Vagina (tissue), 2 donors: ENCODE measurements at regions not wholly inside any gene's neighbourhood (a gene's known extent, or its start where the extent isn't known, plus 50 kb on each side); places are given as distances from the start of the nearest gene placed in this dataset.

Experiments
- DNase-seq, 2 donors: peaks; one replicate each; pipeline ENCODE4 v3.0.0-alpha.2; 2017; ENCODE audit errors: extremely low spot score in 2 of 2
- H3K27ac ChIP-seq: fragments of 200-600 bp; sonication (generic); one replicate; pipeline ENCODE4 v1.5.1; 2019
- H3K27me3 ChIP-seq: fragments of 200-600 bp; sonication (generic); one replicate; pipeline ENCODE4 v1.5.1; 2019
- H3K36me3 ChIP-seq, 2 donors: fragments of 200-600 bp; sonication (generic); one replicate each; pipeline ENCODE4 v1.5.1; 2017 to 2019
- H3K4me1 ChIP-seq: fragments of 200-600 bp; sonication (generic); one replicate; pipeline ENCODE4 v1.5.1; 2019
- H3K4me3 ChIP-seq, 2 donors: fragments of 200-600 bp; sonication (generic); 1 replicate in 1 of 2; 2 replicates in 1 of 2; pipeline ENCODE4 v1.5.1; 2016 to 2019
- H3K9me3 ChIP-seq: fragments of 200-600 bp; sonication (generic); one replicate; pipeline ENCODE4 v1.5.1; 2019
- CTCF ChIP-seq, 3 experiments: fragments of 450-650 bp in 2 of 3; fragments of 200-600 bp in 1 of 3; sonication (generic) in 1 of 3; IDR thresholded peaks; one replicate each; pipeline ENCODE4 v1.5.1; 2017 to 2019; ENCODE audit warnings: antibody characterized with exemption in 3 of 3, mild to moderate bottlenecking in 2 of 3, moderate library complexity in 2 of 3
- POLR2A ChIP-seq, 2 donors: fragments of 450-650 bp; IDR thresholded peaks; one replicate each; pipeline ENCODE4 v1.6.1; 2017; ENCODE audit warnings: antibody characterized with exemption in 2 of 2, mild to moderate bottlenecking in 2 of 2, moderate library complexity in 2 of 2
- POLR2AphosphoS5 ChIP-seq, 2 donors: sonication (generic); formaldehyde crosslinking; IDR thresholded peaks; one replicate each; pipeline ENCODE4 v1.9.0; 2017; ENCODE audit warnings: antibody characterized with exemption in 2 of 2, mild to moderate bottlenecking in 2 of 2, low read depth in 1 of 2; ENCODE audit not compliant: insufficient read depth in 1 of 2
- intact Hi-C: fragments of 100-400 bp; cut with DNase I; formaldehyde crosslinking; loops from one replicate; pipeline ENCODE4 v1.15.1; 2023

GRCh38 chr10:125605167-125605566 lies 77.8 kb downstream of the TEX36 start:
- Histone ChIP-seq H3K36me3 (no peaks in the 10 kb centered on the region), H3K4me1 (no peaks in the 10 kb centered on the region), H3K4me3 (no peak overlapping the region), H3K9me3 (no peaks in the 10 kb centered on the region), H3K27me3 (no peaks in the 10 kb centered on the region), H3K27ac (no peak overlapping the region)
- DNase-seq: no peak
- TF ChIP-seq CTCF (IDR thresholded peaks at IDR 0.05) (no peak), POLR2A (IDR thresholded peaks at IDR 0.05) (no peak), POLR2AphosphoS5 (IDR thresholded peaks at IDR 0.05; ENCODE audit: insufficient read depth in 1 of 2, low read depth in 1 of 2) (no peak)
- intact Hi-C loops: no loop called here

GRCh38 chr10:125602825-125603224 lies 80.1 kb downstream of the TEX36 start:
- TF ChIP-seq CTCF (IDR thresholded peaks at IDR 0.05) (no peak), POLR2AphosphoS5 (IDR thresholded peaks at IDR 0.05; ENCODE audit: insufficient read depth in 1 of 2, low read depth in 1 of 2) (no peak), POLR2A (IDR thresholded peaks at IDR 0.05) (no peak)

GRCh38 chr10:125599194-125599593 lies 83.8 kb downstream of the TEX36 start:
- TF ChIP-seq POLR2A (IDR thresholded peaks at IDR 0.05) (no peak), POLR2AphosphoS5 (IDR thresholded peaks at IDR 0.05; ENCODE audit: insufficient read depth in 1 of 2, low read depth in 1 of 2) (no peak), CTCF (IDR thresholded peaks at IDR 0.05) (no peak)

More at GRCh38 chr10:125602825-125603224, 80.1 kb downstream of the TEX36 start:
- no peak for DNase-seq
- Histone ChIP-seq H3K27ac (no peak overlapping the region), H3K36me3 (no peaks in the 10 kb centered on the region), H3K4me1 (no peaks in the 10 kb centered on the region), H3K27me3 (no peaks in the 10 kb centered on the region), H3K4me3 (no peak overlapping the region), H3K9me3 (no peaks in the 10 kb centered on the region)
- intact Hi-C loops: no loop called here

GRCh38 chr10:125595911-125596310 lies 87.1 kb downstream of the TEX36 start:
- H3K4me1 ChIP-seq: no peaks in the 10 kb centered on the region
- no peak for DNase-seq
- no peaks in the 10 kb centered on the region for H3K36me3 ChIP-seq
- TF ChIP-seq POLR2A (IDR thresholded peaks at IDR 0.05): no peak
- no peak for TF ChIP-seq CTCF (IDR thresholded peaks at IDR 0.05)
- TF ChIP-seq POLR2AphosphoS5 (IDR thresholded peaks at IDR 0.05; ENCODE audit: insufficient read depth in 1 of 2, low read depth in 1 of 2): no peak
- H3K4me3 ChIP-seq: no peak overlapping the region
- intact Hi-C loops: no loop called here
- no peaks in the 10 kb centered on the region for H3K27me3 ChIP-seq
- H3K27ac ChIP-seq: no peak overlapping the region
- no peaks in the 10 kb centered on the region for H3K9me3 ChIP-seq

More at GRCh38 chr10:125599194-125599593, 83.8 kb downstream of the TEX36 start:
- H3K27me3 ChIP-seq: no peaks in the 10 kb centered on the region
- no peaks in the 10 kb centered on the region for H3K9me3 ChIP-seq
- intact Hi-C loops: no loop called here
- no peak overlapping the region for H3K4me3 ChIP-seq
- no peaks in the 10 kb centered on the region for H3K4me1 ChIP-seq
- no peaks in the 10 kb centered on the region for H3K36me3 ChIP-seq
- DNase-seq: no peak
- H3K27ac ChIP-seq: no peak overlapping the region

GRCh38 chr10:125593644-125594043 lies 89.3 kb downstream of the TEX36 start:
- no peak overlapping the region for H3K4me3 ChIP-seq
- TF ChIP-seq POLR2A (IDR thresholded peaks at IDR 0.05) (no peak), POLR2AphosphoS5 (IDR thresholded peaks at IDR 0.05; ENCODE audit: insufficient read depth in 1 of 2, low read depth in 1 of 2) (no peak), CTCF (IDR thresholded peaks at IDR 0.05) (no peak)

More at GRCh38 chr10:125593644-125594043, 89.3 kb downstream of the TEX36 start:
- Histone ChIP-seq H3K36me3 (no peaks in the 10 kb centered on the region), H3K4me1 (no peaks in the 10 kb centered on the region), H3K27ac (no peak overlapping the region), H3K27me3 (no peaks in the 10 kb centered on the region), H3K9me3 (no peaks in the 10 kb centered on the region)
- intact Hi-C loops: no loop called here
- no peak for DNase-seq
